Neuronal stem cell (in vitro differentiated cells): ENCODE measurements at regions not wholly inside any gene's neighbourhood (a gene's known extent, or its start where the extent isn't known, plus 50 kb on each side); places are given as distances from the start of the nearest gene placed in this dataset.

ENCODE experiments used
- DNase-seq: peaks from one replicate; pipeline ENCODE4 v3.0.0-alpha.2; 2013; ENCODE audit warnings: low spot score
- H2AFZ ChIP-seq: one replicate; pipeline ENCODE4 v1.6.1; 2013; ENCODE audit warnings: mild to moderate bottlenecking, low read length, inconsistent platforms
- H2AK5ac ChIP-seq: 2 replicates; pipeline ENCODE4 v1.6.1; 2013; ENCODE audit warnings: low read depth, mild to moderate bottlenecking, inconsistent platforms, low read length, moderate library complexity, mixed read lengths
- H2BK120ac ChIP-seq: 2 replicates; pipeline ENCODE4 v1.6.1; 2013; ENCODE audit warnings: low read depth, mild to moderate bottlenecking, inconsistent platforms, low read length, moderate library complexity, mixed read lengths
- H2BK12ac ChIP-seq: one replicate; pipeline ENCODE4 v1.6.1; 2013; ENCODE audit warnings: low read length, inconsistent platforms
- H2BK15ac ChIP-seq: 2 replicates; pipeline ENCODE4 v1.6.1; 2013; ENCODE audit warnings: mild to moderate bottlenecking, low read length, inconsistent platforms, mixed read lengths
- H2BK5ac ChIP-seq: one replicate; pipeline ENCODE4 v1.6.1; 2013; ENCODE audit warnings: inconsistent platforms, mild to moderate bottlenecking, low read length, moderate library complexity
- H3K14ac ChIP-seq: one replicate; pipeline ENCODE4 v1.6.1; 2013; ENCODE audit warnings: low read length, inconsistent platforms
- H3K18ac ChIP-seq: 2 replicates; pipeline ENCODE4 v1.6.1; 2013; ENCODE audit warnings: low read length, inconsistent platforms
- H3K23ac ChIP-seq: 2 replicates; pipeline ENCODE4 v1.6.1; 2013; ENCODE audit warnings: low read depth, mild to moderate bottlenecking, mixed read lengths, low read length, inconsistent platforms; ENCODE audit not compliant: poor library complexity
- H3K27ac ChIP-seq: replicated peaks from 3 replicates; pipeline ENCODE4 v1.5.1; 2013; ENCODE audit warnings: low read length, inconsistent platforms
- H3K27me3 ChIP-seq, 3 experiments: 2 replicates each; pipeline ENCODE4 v1.6.1; 2013; ENCODE audit warnings: low read length in 3 of 3, mild to moderate bottlenecking in 2 of 3, inconsistent platforms in 1 of 3, low read depth in 1 of 3, mixed read lengths in 1 of 3, moderate library complexity in 1 of 3; ENCODE audit not compliant: control insufficient read depth in 3 of 3, insufficient read depth in 3 of 3
- H3K36me3 ChIP-seq, 2 donors: replicated peaks in 1 of 2; 2 replicates each; pipeline ENCODE4 v1.6.1; 2013; ENCODE audit warnings: low read length in 2 of 2; ENCODE audit not compliant: control insufficient read depth in 2 of 2, insufficient read depth in 2 of 2
- H3K4ac ChIP-seq: 2 replicates; pipeline ENCODE4 v1.6.1; 2013; ENCODE audit warnings: inconsistent platforms, mild to moderate bottlenecking, low read length, moderate library complexity
- H3K4me1 ChIP-seq, 2 donors: 1 replicate in 1 of 2; 2 replicates in 1 of 2; pipeline ENCODE4 v1.6.1; 2013; ENCODE audit warnings: low read length in 2 of 2, low read depth in 1 of 2; ENCODE audit not compliant: control insufficient read depth in 2 of 2, insufficient read depth in 1 of 2
- H3K4me2 ChIP-seq: one replicate; pipeline ENCODE4 v1.6.1; 2013; ENCODE audit warnings: mild to moderate bottlenecking, low read length, inconsistent platforms; ENCODE audit not compliant: insufficient read depth, poor library complexity, severe bottlenecking
- H3K4me3 ChIP-seq, 2 donors: 2 replicates each; pipeline ENCODE4 v1.5.1; 2013; ENCODE audit warnings: low read length in 2 of 2, mild to moderate bottlenecking in 2 of 2, inconsistent platforms in 1 of 2, moderate library complexity in 1 of 2
- H3K79me1 ChIP-seq: one replicate; pipeline ENCODE4 v1.6.1; 2013; ENCODE audit warnings: low read depth, mild to moderate bottlenecking, inconsistent platforms, low read length, moderate library complexity
- H3K9ac ChIP-seq: one replicate; pipeline ENCODE4 v1.6.1; 2013; ENCODE audit warnings: mild to moderate bottlenecking, low read depth, low read length, inconsistent platforms; ENCODE audit not compliant: poor library complexity
- H3K9me3 ChIP-seq, 2 donors: replicated peaks in 1 of 2; 2 replicates each; pipeline versions ENCODE3 to v1.6.1; 2013; ENCODE audit warnings: low read length in 2 of 2, mild to moderate bottlenecking in 2 of 2, inconsistent platforms in 1 of 2, low read depth in 1 of 2, mixed read lengths in 1 of 2, moderate library complexity in 1 of 2; ENCODE audit not compliant: control insufficient read depth in 2 of 2, insufficient read depth in 1 of 2
- H4K8ac ChIP-seq: one replicate; pipeline ENCODE4 v1.6.1; 2013; ENCODE audit warnings: low read depth, mild to moderate bottlenecking, inconsistent platforms, low read length, moderate library complexity
- H4K91ac ChIP-seq: one replicate; pipeline ENCODE4 v1.6.1; 2013; ENCODE audit warnings: low read length, low read depth, mild to moderate bottlenecking, inconsistent platforms; ENCODE audit not compliant: poor library complexity
- WGBS, 2 donors: extraction: QIAGEN DNeasy Blood & Tissue Kit; methylation state at CpG; one replicate each; pipeline ENCODE4 v1.1.7; 2013; ENCODE audit warnings: missing lambda C conversion rate in 2 of 2, mixed read lengths in 1 of 2; ENCODE audit not compliant: insufficient read length in 2 of 2, insufficient replicate concordance in 1 of 2; ENCODE audit errors: extremely low coverage in 2 of 2; 5-methylcytosine and 5-hydroxymethylcytosine counted together

GRCh38 chr12:5230156-5230555 is 186.5 kb downstream of the KCNA5 start:
- H2AK5ac ChIP-seq: no peak overlapping the region
- no peak overlapping the region for H4K91ac ChIP-seq
- H3K4ac ChIP-seq: no peak overlapping the region
- H2BK5ac ChIP-seq: no peak overlapping the region
- no peak overlapping the region for H3K23ac ChIP-seq
- H3K36me3 ChIP-seq: no peaks in the 10 kb centered on the region
- H3K9ac ChIP-seq: no peak overlapping the region
- H2AFZ ChIP-seq: no peak overlapping the region
- H3K18ac ChIP-seq: no peak overlapping the region
- H3K4me1 ChIP-seq: no peaks in the 10 kb centered on the region
- WGBS, 2 donors: no CpG with 5 or more reads among the region's 2 CpGs
- DNase-seq: no peak
- no peaks in the 10 kb centered on the region for H3K27me3 ChIP-seq
- H3K14ac ChIP-seq: no peak overlapping the region
- no peaks in the 10 kb centered on the region for H3K9me3 ChIP-seq
- H3K79me1 ChIP-seq: no peaks in the 10 kb centered on the region
- no peak overlapping the region for H3K27ac ChIP-seq
- no peak overlapping the region for H3K4me2 ChIP-seq
- no peak overlapping the region for H4K8ac ChIP-seq
- no peak overlapping the region for H3K4me3 ChIP-seq
- no peak overlapping the region for H2BK12ac ChIP-seq
- H2BK15ac ChIP-seq: no peak overlapping the region
- H2BK120ac ChIP-seq: no peak overlapping the region

GRCh38 chr12:5230861-5231260 is 187.2 kb downstream of the KCNA5 start:
- no peak for DNase-seq
- H3K9me3 ChIP-seq: no peaks in the 10 kb centered on the region
- H3K23ac ChIP-seq: no peak overlapping the region
- H3K79me1 ChIP-seq: no peaks in the 10 kb centered on the region
- no peak overlapping the region for H2AK5ac ChIP-seq
- H3K9ac ChIP-seq: no peak overlapping the region
- H4K91ac ChIP-seq: no peak overlapping the region
- H3K27me3 ChIP-seq: no peaks in the 10 kb centered on the region
- H2BK15ac ChIP-seq: no peak overlapping the region
- no peak overlapping the region for H2BK12ac ChIP-seq
- H3K4ac ChIP-seq: no peak overlapping the region
- no peak overlapping the region for H2AFZ ChIP-seq
- no peak overlapping the region for H2BK5ac ChIP-seq
- H3K18ac ChIP-seq: no peak overlapping the region
- H3K27ac ChIP-seq: no peak overlapping the region
- no peak overlapping the region for H3K14ac ChIP-seq
- H3K4me3 ChIP-seq: no peak overlapping the region
- no peaks in the 10 kb centered on the region for H3K36me3 ChIP-seq
- no peak overlapping the region for H2BK120ac ChIP-seq
- H3K4me1 ChIP-seq: no peaks in the 10 kb centered on the region
- H3K4me2 ChIP-seq: no peak overlapping the region
- no CpG with 5 or more reads among the region's 3 CpGs for WGBS, 2 donors
- no peak overlapping the region for H4K8ac ChIP-seq

DNA sequence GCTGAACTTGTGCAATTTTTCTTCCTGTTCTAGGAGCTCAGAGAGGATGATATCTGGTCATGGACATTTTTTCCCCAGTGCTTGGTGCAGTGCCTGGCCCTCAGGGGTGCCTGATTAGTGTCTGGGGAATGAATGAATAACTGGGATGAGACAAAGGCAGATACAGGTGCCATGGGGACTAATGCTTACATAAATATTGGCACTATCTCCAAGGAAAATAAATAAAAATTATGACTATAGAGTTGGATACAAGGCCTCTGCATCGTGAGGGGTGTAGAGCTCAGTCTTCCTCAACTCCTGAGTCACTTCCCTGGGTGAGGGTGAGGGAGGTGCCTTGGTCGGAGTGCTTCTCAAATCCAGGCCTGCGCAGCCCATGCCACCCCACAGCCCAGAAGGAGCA is 188.6 kb downstream of the KCNA5 start:
- H2BK120ac ChIP-seq: no peak overlapping the region
- no peak overlapping the region for H2BK5ac ChIP-seq
- no peak for DNase-seq
- no peak overlapping the region for H3K23ac ChIP-seq
- no CpG with 5 or more reads among the region's 3 CpGs for WGBS, 2 donors
- H3K4ac ChIP-seq: no peak overlapping the region
- no peak overlapping the region for H3K4me2 ChIP-seq
- H3K27me3 ChIP-seq: no peaks in the 10 kb centered on the region
- no peaks in the 10 kb centered on the region for H3K36me3 ChIP-seq
- H2BK15ac ChIP-seq: no peak overlapping the region
- H2AFZ ChIP-seq: no peak overlapping the region
- H3K27ac ChIP-seq: no peak overlapping the region
- H4K8ac ChIP-seq: no peak overlapping the region
- H3K18ac ChIP-seq: no peak overlapping the region
- H3K4me3 ChIP-seq: no peak overlapping the region
- no peaks in the 10 kb centered on the region for H3K79me1 ChIP-seq
- no peak overlapping the region for H3K9ac ChIP-seq
- no peak overlapping the region for H2BK12ac ChIP-seq
- no peaks in the 10 kb centered on the region for H3K9me3 ChIP-seq
- no peaks in the 10 kb centered on the region for H3K4me1 ChIP-seq
- H2AK5ac ChIP-seq: no peak overlapping the region
- no peak overlapping the region for H3K14ac ChIP-seq
- H4K91ac ChIP-seq: no peak overlapping the region

- Histone ChIP-seq H3K4me3 (no peak overlapping the region), H3K27me3 (no peaks in the 10 kb centered on the region), H3K27ac (no peak overlapping the region), H2AK5ac (no peak overlapping the region), H3K18ac (peak overlapping the region; percentile 69), H3K23ac (no peak overlapping the region), H4K8ac (no peak overlapping the region), H3K14ac (no peak overlapping the region), H2BK5ac (no peak overlapping the region), H3K4me2 (no peak overlapping the region), H4K91ac (no peak overlapping the region), H2BK12ac (peak overlapping the region; percentile 31), H3K4ac (no peak overlapping the region), H2AFZ (no peak overlapping the region), H3K4me1 (no peaks in the 10 kb centered on the region), H3K9me3 (no peaks in the 10 kb centered on the region), H2BK120ac (no peak overlapping the region), H3K9ac (peak overlapping the region; percentile 24), H3K36me3 (no peaks in the 10 kb centered on the region), H3K79me1 (no peaks in the 10 kb centered on the region), H2BK15ac (peak overlapping the region; percentile 69)
- no CpG with 5 or more reads among the region's 14 CpGs for WGBS, 2 donors
- DNase-seq: no peak
Measured at GRCh38 chr12:5232826-5233500, 189.3 kb downstream of the KCNA5 start.
